HCT116 (cell line): ENCODE measurements at regions not wholly inside any gene's neighbourhood (a gene's known extent, or its start where the extent isn't known, plus 50 kb on each side); places are given as distances from the start of the nearest gene placed in this dataset.

Experiments used
- CEBPB ChIP-seq: IDR thresholded peaks from 2 replicates; pipeline ENCODE4 v1.6.1; 2012; ENCODE audit warnings: low read depth
- CTCF ChIP-seq, 3 experiments: fragments of 200-600 bp in 1 of 3; sonication (generic) in 1 of 3; IDR thresholded peaks in 2 of 3; conservative IDR thresholded peaks in 1 of 3; 2 replicates each; pipeline ENCODE4 v1.5.1; 2012 to 2017; ENCODE audit warnings: low read depth in 2 of 3, low read length in 2 of 3, antibody characterized with exemption in 1 of 3, borderline replicate concordance in 1 of 3, control low read depth in 1 of 3, mild to moderate bottlenecking in 1 of 3, mixed read lengths in 1 of 3, mixed run types in 1 of 3, moderate library complexity in 1 of 3; ENCODE audit not compliant: insufficient read depth in 1 of 3
- EGR1 ChIP-seq: IDR thresholded peaks from 2 replicates; pipeline ENCODE4 v1.6.1; 2012; ENCODE audit warnings: low read depth
- EZH2 ChIP-seq: fragments of 200-600 bp; sonication (generic); IDR thresholded peaks from 2 replicates; pipeline ENCODE4 v1.6.1; 2017; ENCODE audit warnings: antibody characterized with exemption, mixed run types
- EZH2phosphoT487 ChIP-seq: fragments of 200-600 bp; IDR thresholded peaks from 2 replicates; pipeline ENCODE4 v1.6.1; 2018; ENCODE audit warnings: antibody characterized with exemption, borderline replicate concordance
- JUND ChIP-seq: IDR thresholded peaks from 2 replicates; pipeline ENCODE4 v1.6.1; 2012
- MAX ChIP-seq: IDR thresholded peaks from 2 replicates; pipeline ENCODE4 v1.6.1; 2012
- POLR2A ChIP-seq: IDR thresholded peaks from 2 replicates; pipeline ENCODE4 v1.7.0; 2011; ENCODE audit warnings: borderline replicate concordance; ENCODE audit not compliant: insufficient read depth, insufficient read length; ENCODE audit errors: extremely low read depth
- POLR2AphosphoS5 ChIP-seq: IDR thresholded peaks from 2 replicates; pipeline ENCODE4 v1.6.1; 2011; ENCODE audit warnings: mild to moderate bottlenecking, low read depth, low read length, moderate library complexity
- RAD21 ChIP-seq: IDR thresholded peaks from 2 replicates; pipeline ENCODE4 v1.6.1; 2012; ENCODE audit warnings: low read depth, mild to moderate bottlenecking
- TCF7L2 ChIP-seq: IDR thresholded peaks from 2 replicates; pipeline ENCODE4 v1.7.0; 2011; ENCODE audit warnings: borderline replicate concordance, inconsistent platforms; ENCODE audit not compliant: insufficient read depth, insufficient read length; ENCODE audit errors: extremely low read depth
- ZBTB33 ChIP-seq: IDR thresholded peaks from 2 replicates; pipeline ENCODE4 v1.6.1; 2011; ENCODE audit warnings: mild to moderate bottlenecking, low read length, moderate library complexity; ENCODE audit not compliant: insufficient replicate concordance; ENCODE audit errors: extremely low read depth
- TF ChIP-seq, protein P1 (sequence below): IDR thresholded peaks from 2 replicates; pipeline ENCODE4 v1.6.1; 2012; ENCODE audit warnings: low read depth
- TF ChIP-seq, protein P2 (sequence below): IDR thresholded peaks from 2 replicates; pipeline ENCODE4 v1.6.1; 2012

DNA sequence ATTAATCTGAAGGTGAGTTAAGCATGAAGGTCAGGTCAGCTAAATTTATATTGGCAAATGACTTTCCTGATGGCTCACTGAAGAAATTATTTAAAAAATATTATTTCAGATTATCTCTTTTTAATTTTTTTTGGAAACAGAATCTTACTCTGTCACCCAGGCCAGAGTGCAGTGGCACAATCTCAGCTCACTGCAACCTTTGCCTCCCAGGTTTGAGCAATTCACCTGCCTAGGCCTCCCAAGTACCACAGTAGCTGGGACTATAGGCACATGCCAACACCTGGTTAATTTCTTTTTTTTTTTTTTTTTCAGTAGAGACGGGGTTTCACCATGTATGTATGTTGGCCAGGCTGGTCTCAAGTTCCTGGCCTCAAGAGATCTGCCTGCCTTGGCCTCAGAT, 976.7 kb downstream of the TTLL7 start:
- TF ChIP-seq RAD21 (no peak), POLR2AphosphoS5 (no peak), POLR2A (no peak), CTCF (IDR thresholded peaks at IDR 0.05 in 2 of 3, conservative IDR thresholded peaks at IDR 0.05 in 1 of 3; ENCODE audit: borderline replicate concordance in 1 of 3, insufficient read depth in 1 of 3, low read depth in 2 of 3, low read length in 2 of 3) (no peak), CEBPB (no peak), EZH2 (no peak), MAX (no peak), JUND (no peak), ZBTB33 (no peak), EGR1 (no peak), TCF7L2 (no peak), EZH2phosphoT487 (no peak)
- TF ChIP-seq, protein P1, sequence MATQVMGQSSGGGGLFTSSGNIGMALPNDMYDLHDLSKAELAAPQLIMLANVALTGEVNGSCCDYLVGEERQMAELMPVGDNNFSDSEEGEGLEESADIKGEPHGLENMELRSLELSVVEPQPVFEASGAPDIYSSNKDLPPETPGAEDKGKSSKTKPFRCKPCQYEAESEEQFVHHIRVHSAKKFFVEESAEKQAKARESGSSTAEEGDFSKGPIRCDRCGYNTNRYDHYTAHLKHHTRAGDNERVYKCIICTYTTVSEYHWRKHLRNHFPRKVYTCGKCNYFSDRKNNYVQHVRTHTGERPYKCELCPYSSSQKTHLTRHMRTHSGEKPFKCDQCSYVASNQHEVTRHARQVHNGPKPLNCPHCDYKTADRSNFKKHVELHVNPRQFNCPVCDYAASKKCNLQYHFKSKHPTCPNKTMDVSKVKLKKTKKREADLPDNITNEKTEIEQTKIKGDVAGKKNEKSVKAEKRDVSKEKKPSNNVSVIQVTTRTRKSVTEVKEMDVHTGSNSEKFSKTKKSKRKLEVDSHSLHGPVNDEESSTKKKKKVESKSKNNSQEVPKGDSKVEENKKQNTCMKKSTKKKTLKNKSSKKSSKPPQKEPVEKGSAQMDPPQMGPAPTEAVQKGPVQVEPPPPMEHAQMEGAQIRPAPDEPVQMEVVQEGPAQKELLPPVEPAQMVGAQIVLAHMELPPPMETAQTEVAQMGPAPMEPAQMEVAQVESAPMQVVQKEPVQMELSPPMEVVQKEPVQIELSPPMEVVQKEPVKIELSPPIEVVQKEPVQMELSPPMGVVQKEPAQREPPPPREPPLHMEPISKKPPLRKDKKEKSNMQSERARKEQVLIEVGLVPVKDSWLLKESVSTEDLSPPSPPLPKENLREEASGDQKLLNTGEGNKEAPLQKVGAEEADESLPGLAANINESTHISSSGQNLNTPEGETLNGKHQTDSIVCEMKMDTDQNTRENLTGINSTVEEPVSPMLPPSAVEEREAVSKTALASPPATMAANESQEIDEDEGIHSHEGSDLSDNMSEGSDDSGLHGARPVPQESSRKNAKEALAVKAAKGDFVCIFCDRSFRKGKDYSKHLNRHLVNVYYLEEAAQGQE = no peak
- TF ChIP-seq, protein P2, sequence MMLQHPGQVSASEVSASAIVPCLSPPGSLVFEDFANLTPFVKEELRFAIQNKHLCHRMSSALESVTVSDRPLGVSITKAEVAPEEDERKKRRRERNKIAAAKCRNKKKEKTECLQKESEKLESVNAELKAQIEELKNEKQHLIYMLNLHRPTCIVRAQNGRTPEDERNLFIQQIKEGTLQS = no peak
